ENCODE measurements at regions not wholly inside any gene's neighbourhood (a gene's known extent, or its start where the extent isn't known, plus 50 kb on each side); places are given as distances from the start of the nearest gene placed in this dataset.
"Not testable (repeated sequence)": the region's sequence is repeated elsewhere in the genome, so short reads cannot be mapped to it uniquely, and the experiment has no call there.

GRCh38 chr20:53818457-53819177 lies 225.0 kb upstream of the ZNF217 start:
- DNase-seq (ENCODE audit: low read depth in 2 of 2): no peak

GRCh38 chr20:53817513-53817912 lies 223.9 kb upstream of the ZNF217 start:
- not testable (repeated sequence) for DNase-seq (ENCODE audit: low read depth in 2 of 2)

- DNase-seq (ENCODE audit: low read depth in 2 of 2): no peak
Observed at GRCh38 chr20:53816872-53817398, 223.3 kb upstream of the ZNF217 start.

GRCh38 chr20:53815509-53815908 lies 221.9 kb upstream of the ZNF217 start:
- no peak for DNase-seq (ENCODE audit: low read depth in 2 of 2)

- DNase-seq (ENCODE audit: low read depth in 2 of 2): no peak
Observed at GRCh38 chr20:53814060-53814459, 220.4 kb upstream of the ZNF217 start.

- DNase-seq (ENCODE audit: low read depth in 2 of 2): no peak
Observed at GRCh38 chr20:53813636-53814035, 220.0 kb upstream of the ZNF217 start.

GRCh38 chr20:53811577-53811976 lies 217.9 kb upstream of the ZNF217 start:
- no peak for DNase-seq (ENCODE audit: low read depth in 2 of 2)

- DNase-seq (ENCODE audit: low read depth in 2 of 2): no peak
Observed at GRCh38 chr20:53810661-53811355, 217.2 kb upstream of the ZNF217 start.

- DNase-seq (ENCODE audit: low read depth in 2 of 2): no peak
Observed at GRCh38 chr20:53809728-53810365, 216.2 kb upstream of the ZNF217 start.

- no peak for DNase-seq (ENCODE audit: low read depth in 2 of 2)
Observed at GRCh38 chr20:53809217-53809616, 215.6 kb upstream of the ZNF217 start.

- DNase-seq (ENCODE audit: low read depth in 2 of 2): no peak
Observed at GRCh38 chr20:53808733-53809132, 215.1 kb upstream of the ZNF217 start.

- not testable (repeated sequence) for DNase-seq (ENCODE audit: low read depth in 2 of 2)
Observed at GRCh38 chr20:53808302-53808701, 214.7 kb upstream of the ZNF217 start.

GRCh38 chr20:53806683-53807401 lies 213.2 kb upstream of the ZNF217 start:
- no peak for DNase-seq (ENCODE audit: low read depth in 2 of 2)

GRCh38 chr20:53805895-53806384 lies 212.3 kb upstream of the ZNF217 start:
- DNase-seq (ENCODE audit: low read depth in 2 of 2): no peak

- no peak for DNase-seq (ENCODE audit: low read depth in 2 of 2)
Observed at GRCh38 chr20:53804920-53805894, 211.6 kb upstream of the ZNF217 start.

GRCh38 chr20:53804308-53804707 lies 210.7 kb upstream of the ZNF217 start:
- DNase-seq (ENCODE audit: low read depth in 2 of 2): not testable (repeated sequence)

GRCh38 chr20:53803492-53804155 lies 210.0 kb upstream of the ZNF217 start:
- DNase-seq (ENCODE audit: low read depth in 2 of 2): no peak

- DNase-seq (ENCODE audit: low read depth in 2 of 2): no peak
Observed at GRCh38 chr20:53801609-53802370, 208.2 kb upstream of the ZNF217 start.

- no peak for DNase-seq (ENCODE audit: low read depth in 2 of 2)
Observed at GRCh38 chr20:53800883-53801604, 207.4 kb upstream of the ZNF217 start.

All from stimulated activated CD8-positive, alpha-beta memory T cell treated with anti-CD3 and anti-CD28 coated beads, Interleukin-2, amount 100 ng/mL, for 48 hours (primary cell).